Spleen (tissue), 11 donors: ENCODE measurements at regions not wholly inside any gene's neighbourhood (a gene's known extent, or its start where the extent isn't known, plus 50 kb on each side); places are given as distances from the start of the nearest gene placed in this dataset.

Experiments
- DNase-seq: peaks from one replicate; pipeline ENCODE4 v3.0.0-alpha.2; 2020
- H3K27ac ChIP-seq, 8 donors: fragments of 200-600 bp; sonication (generic) in 7 of 8; 1 replicate in 4 of 8; 2 replicates in 4 of 8; pipeline versions ENCODE4 v1.5.0 to v1.8.0; 2016 to 2021; ENCODE audit warnings: inconsistent platforms in 4 of 8, mild to moderate bottlenecking in 4 of 8, moderate library complexity in 1 of 8
- H3K27me3 ChIP-seq, 7 donors: fragments of 200-600 bp; sonication (generic) in 6 of 7; replicated peaks in 1 of 7; 1 replicate in 4 of 7; 2 replicates in 3 of 7; pipeline versions ENCODE4 v1.5.0 to v1.8.0; 2016 to 2021; ENCODE audit warnings: inconsistent platforms in 3 of 7, mild to moderate bottlenecking in 1 of 7
- H3K36me3 ChIP-seq, 6 donors: fragments of 200-600 bp; sonication (generic) in 5 of 6; 1 replicate in 4 of 6; 2 replicates in 2 of 6; pipeline versions ENCODE4 v1.5.0 to v1.8.0; 2016 to 2021; ENCODE audit warnings: inconsistent platforms in 2 of 6
- H3K4me1 ChIP-seq, 6 donors: fragments of 200-600 bp; sonication (generic) in 5 of 6; 1 replicate in 3 of 6; 2 replicates in 3 of 6; pipeline versions ENCODE4 v1.5.0 to v1.8.0; 2016 to 2021; ENCODE audit warnings: inconsistent platforms in 3 of 6
- H3K4me3 ChIP-seq, 8 donors: fragments of 200-600 bp; sonication (generic) in 7 of 8; 1 replicate in 4 of 8; 2 replicates in 4 of 8; pipeline versions ENCODE4 v1.5.0 to v1.8.0; 2016 to 2021; ENCODE audit warnings: inconsistent platforms in 4 of 8, mild to moderate bottlenecking in 4 of 8, moderate library complexity in 2 of 8
- H3K9me3 ChIP-seq, 8 donors: fragments of 200-600 bp; sonication (generic) in 7 of 8; 1 replicate in 4 of 8; 2 replicates in 4 of 8; pipeline versions ENCODE4 v1.5.0 to v1.8.0; 2016 to 2021; ENCODE audit warnings: inconsistent platforms in 4 of 8
- CTCF ChIP-seq, 11 experiments: fragments of 200-600 bp in 7 of 11; fragments of 450-650 bp in 4 of 11; sonication (generic) in 4 of 11; IDR thresholded peaks in 8 of 11; conservative IDR thresholded peaks in 3 of 11; 1 replicate in 7 of 11; 2 replicates in 4 of 11; pipeline versions ENCODE4 v1.4.0 to v1.8.0; 2016 to 2021; ENCODE audit warnings: antibody characterized with exemption in 11 of 11, inconsistent platforms in 4 of 11, mild to moderate bottlenecking in 1 of 11
- POLR2A ChIP-seq, 3 donors: fragments of 450-650 bp; IDR thresholded peaks; one replicate each; pipeline ENCODE4 v1.5.1; 2017; ENCODE audit warnings: antibody characterized with exemption in 3 of 3, mild to moderate bottlenecking in 1 of 3
- POLR2AphosphoS5 ChIP-seq, 3 donors: sonication (generic); formaldehyde crosslinking; IDR thresholded peaks; one replicate each; pipeline ENCODE4 v1.5.1; 2017; ENCODE audit warnings: antibody characterized with exemption in 3 of 3
- WGBS, 5 donors: extraction: QIAGEN DNeasy Blood & Tissue Kit in 3 of 5; methylation state at CpG; one replicate each; pipeline versions ENCODE4 v1.1.5 to v1.1.7; 2013 to 2018; 5-methylcytosine and 5-hydroxymethylcytosine counted together
- intact Hi-C: fragments of 100-400 bp; cut with DNase I; formaldehyde crosslinking; loops from one replicate; pipeline ENCODE4 v1.15.0; 2023; ENCODE audit warnings: low total_unique reads
- donor health status: healthy with polysubstance abuse.
- donor health status: DM: no; HTN: no; CAD: no; lungs with moderate emphysema.
- donor health status: DM: no; HTN: no; CAD: no.
- donor health status: Bipolar disorder and iron deficiency.
- donor health status: healthy.
- donor health status: DM: no; HTN: no; CAD: no.
- donor health status: DM: yes; HTN: yes; CAD: no.

- intact Hi-C loops, result no loop called here
- Histone ChIP-seq H3K9me3 (no peaks in the 10 kb centered on the region), H3K36me3 (no peaks in the 10 kb centered on the region), H3K4me1 (peaks cover 8 to 35% (median 23%) of the 10 kb centered on the region in 6 donors), H3K4me3 (no peak overlapping the region), H3K27ac (no peak overlapping the region), H3K27me3 (no peaks in the 10 kb centered on the region)
- DNase-seq, result no peak
- 93 to 95% (median 95%) methylated on average over 5 of the region's 5 CpGs for WGBS, 5 donors
- TF ChIP-seq POLR2AphosphoS5 (IDR thresholded peaks at IDR 0.05), result no peak
- no peak for TF ChIP-seq CTCF (IDR thresholded peaks at IDR 0.05 in 8 of 11, conservative IDR thresholded peaks at IDR 0.05 in 3 of 11)
- TF ChIP-seq POLR2A (IDR thresholded peaks at IDR 0.05), result no peak
Observed at GRCh38 chr12:92357584-92358261, 212.1 kb upstream of the BTG1 start.

GRCh38 chr12:92356425-92356824 lies 210.8 kb upstream of the BTG1 start:
- no peak overlapping the region for H3K27ac ChIP-seq
- H3K4me1 ChIP-seq, result peaks cover 0 to 23% (median 11%) of the 10 kb centered on the region in 6 donors
- intact Hi-C loops, result no loop called here
- no peak for DNase-seq
- WGBS, 5 donors, result 36 to 58% (median 39%) methylated on average over 2 of the region's 2 CpGs
- no peaks in the 10 kb centered on the region for H3K27me3 ChIP-seq
- no peaks in the 10 kb centered on the region for H3K9me3 ChIP-seq
- no peak overlapping the region for H3K4me3 ChIP-seq
- no peak for TF ChIP-seq POLR2A (IDR thresholded peaks at IDR 0.05)
- no peak for TF ChIP-seq CTCF (IDR thresholded peaks at IDR 0.05 in 8 of 11, conservative IDR thresholded peaks at IDR 0.05 in 3 of 11)
- no peak for TF ChIP-seq POLR2AphosphoS5 (IDR thresholded peaks at IDR 0.05)
- no peaks in the 10 kb centered on the region for H3K36me3 ChIP-seq

- Histone ChIP-seq H3K4me1 (no peaks in the 10 kb centered on the region), H3K27ac (no peak overlapping the region), H3K4me3 (no peak overlapping the region), H3K27me3 (no peaks in the 10 kb centered on the region), H3K36me3 (no peaks in the 10 kb centered on the region), H3K9me3 (peaks cover 0 to 10% (median 0%) of the 10 kb centered on the region in 8 donors)
- TF ChIP-seq CTCF (IDR thresholded peaks at IDR 0.05 in 8 of 11, conservative IDR thresholded peaks at IDR 0.05 in 3 of 11), result no peak
- no peak for TF ChIP-seq POLR2A (IDR thresholded peaks at IDR 0.05)
- TF ChIP-seq POLR2AphosphoS5 (IDR thresholded peaks at IDR 0.05), result no peak
- DNase-seq, result no peak
- intact Hi-C loops, result no loop called here
- 91 to 100% (median 92%) methylated on average over 1 of the region's 1 CpG for WGBS, 5 donors
Observed at GRCh38 chr12:92349635-92350034, 204.0 kb upstream of the BTG1 start.

- TF ChIP-seq POLR2AphosphoS5 (IDR thresholded peaks at IDR 0.05) (peak in 2 of 3 donors; percentile 45 to 51), CTCF (IDR thresholded peaks at IDR 0.05 in 8 of 11, conservative IDR thresholded peaks at IDR 0.05 in 3 of 11) (no peak), POLR2A (IDR thresholded peaks at IDR 0.05) (no peak)
- WGBS, 5 donors, result 57 to 89% (median 79%) methylated on average over 1 of the region's 1 CpG
Observed at GRCh38 chr12:92342574-92342973, 196.9 kb upstream of the BTG1 start.

More at GRCh38 chr12:92342574-92342973, 196.9 kb upstream of the BTG1 start:
- Histone ChIP-seq H3K27ac (peak overlapping the region in 4 of 8 donors; percentile 7 to 80 (median 48)), H3K27me3 (no peaks in the 10 kb centered on the region), H3K4me3 (no peak overlapping the region), H3K4me1 (peaks cover 7 to 36% (median 13%) of the 10 kb centered on the region in 6 donors), H3K36me3 (no peaks in the 10 kb centered on the region), H3K9me3 (peaks cover 0 to 10% (median 0%) of the 10 kb centered on the region in 8 donors)
- intact Hi-C loops, result no loop called here
- no peak for DNase-seq
